ENCODE measurements at regions not wholly inside any gene's neighbourhood (a gene's known extent, or its start where the extent isn't known, plus 50 kb on each side); places are given as distances from the start of the nearest gene placed in this dataset.

DNA sequence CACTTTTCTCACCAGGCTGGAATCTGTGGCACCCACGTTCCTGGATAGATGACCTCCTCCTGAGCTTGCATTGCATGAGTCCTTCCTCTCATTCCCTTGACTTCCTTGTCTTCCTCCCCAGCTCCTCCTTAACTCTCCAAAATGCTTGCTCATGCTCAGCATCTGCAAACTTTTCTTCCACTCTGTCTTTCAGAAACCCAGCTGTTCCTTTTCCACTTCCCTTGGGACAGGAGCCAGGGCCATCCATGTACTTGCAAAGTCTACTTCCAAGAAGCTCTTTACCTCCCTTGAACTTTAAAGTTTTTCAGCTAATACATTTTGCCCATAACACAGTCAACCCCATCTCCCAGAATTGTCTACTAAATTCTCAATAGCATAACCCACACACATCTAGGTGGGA lies 861.7 kb downstream of the QKI start:
- no peak for DNase-seq

DNA sequence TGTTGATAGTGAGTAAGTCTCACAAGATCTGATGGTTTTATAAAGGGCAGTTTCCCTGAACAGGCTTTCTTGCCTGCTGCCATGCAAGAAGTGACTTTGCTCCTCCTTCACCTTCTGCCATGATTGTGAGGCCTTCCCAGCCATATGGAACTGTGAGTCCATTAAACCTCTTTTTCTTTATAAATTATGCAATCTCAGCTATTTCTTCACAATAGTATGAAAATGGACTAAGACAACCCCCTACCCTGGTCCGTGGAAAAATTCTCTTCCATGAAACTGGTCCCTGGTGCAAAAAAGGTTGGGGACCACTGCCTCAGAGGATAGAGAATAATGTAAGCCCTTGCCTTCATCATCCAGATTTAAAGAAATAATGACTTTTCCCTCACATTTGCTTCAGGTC lies 861.3 kb downstream of the QKI start:
- DNase-seq: no peak

DNA sequence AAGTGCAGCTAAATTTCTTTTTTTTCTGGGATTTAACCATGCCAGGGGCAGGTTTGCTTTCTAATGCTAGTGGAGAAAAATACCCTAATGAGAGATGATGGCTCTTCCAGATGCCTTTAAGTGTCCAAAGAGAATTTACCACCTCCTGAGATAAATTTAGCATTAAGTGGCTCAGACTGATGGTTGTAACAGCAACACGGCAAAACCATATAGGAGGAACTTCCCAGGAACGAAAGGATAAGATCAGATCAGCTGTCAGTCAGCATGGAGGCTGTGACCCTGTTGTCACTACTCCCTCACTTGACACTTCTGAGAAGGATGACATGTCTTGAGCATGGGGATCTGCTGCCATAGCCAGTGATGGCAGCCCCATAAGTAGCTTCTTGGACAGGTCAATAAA lies 860.0 kb downstream of the QKI start:
- DNase-seq: no peak

DNA sequence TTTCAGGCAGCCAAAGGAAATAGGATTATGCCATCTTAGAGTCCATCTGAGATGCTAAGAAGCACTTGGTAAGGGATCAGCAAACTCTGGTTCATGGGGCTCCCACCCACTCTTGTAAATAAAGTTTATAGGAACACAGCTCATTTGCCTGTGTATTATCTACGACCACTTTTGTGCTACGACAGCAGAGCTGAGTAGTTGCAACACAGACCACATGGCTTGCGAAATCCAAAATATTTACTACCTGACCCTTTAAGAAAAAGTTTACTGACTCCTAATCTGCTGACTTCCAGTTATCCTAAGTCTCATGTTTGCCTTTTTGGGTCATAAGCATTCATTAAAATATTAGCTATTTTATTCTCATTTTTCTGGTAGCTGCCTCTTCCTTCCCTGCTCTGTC lies 859.0 kb downstream of the QKI start:
- no peak for DNase-seq

DNA sequence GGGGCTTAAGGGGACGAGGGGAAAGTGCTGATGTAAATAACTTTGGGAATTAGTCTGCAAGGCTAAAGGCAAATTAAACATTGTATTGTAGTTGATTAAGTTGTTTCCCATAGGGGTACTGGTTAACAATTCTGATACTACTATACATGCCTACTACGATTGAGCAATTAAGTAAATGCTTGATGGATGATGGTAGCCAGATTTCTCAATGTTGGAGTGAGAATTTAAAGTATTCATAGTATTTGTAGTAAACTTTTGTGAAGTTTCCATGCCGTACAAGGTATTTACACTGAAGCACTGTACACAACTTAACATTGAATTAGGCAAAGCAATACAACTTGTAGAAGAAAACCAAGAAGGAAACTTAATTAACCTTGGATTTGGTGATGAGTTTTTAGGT lies 852.3 kb downstream of the QKI start:
- no peak for DNase-seq

DNA sequence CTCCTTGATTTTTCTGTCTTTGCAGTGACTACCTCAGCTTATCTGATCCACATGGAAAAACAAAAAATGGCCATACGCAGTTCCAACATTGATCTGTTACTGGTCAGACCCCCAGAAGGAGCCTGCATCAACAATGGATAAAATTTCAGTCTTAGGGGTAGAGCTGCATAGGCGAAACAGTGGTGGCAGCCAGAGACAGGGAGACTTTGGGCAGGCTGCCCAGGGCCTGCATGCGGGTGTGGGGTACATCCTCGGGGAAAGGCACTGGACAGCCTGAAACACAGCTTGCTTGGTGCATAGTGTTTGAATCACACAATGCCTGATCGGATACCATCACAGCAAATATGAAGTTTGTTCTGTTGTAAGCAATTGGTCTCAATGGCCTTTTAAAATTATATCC lies 847.8 kb downstream of the QKI start:
- no peak for DNase-seq

DNA sequence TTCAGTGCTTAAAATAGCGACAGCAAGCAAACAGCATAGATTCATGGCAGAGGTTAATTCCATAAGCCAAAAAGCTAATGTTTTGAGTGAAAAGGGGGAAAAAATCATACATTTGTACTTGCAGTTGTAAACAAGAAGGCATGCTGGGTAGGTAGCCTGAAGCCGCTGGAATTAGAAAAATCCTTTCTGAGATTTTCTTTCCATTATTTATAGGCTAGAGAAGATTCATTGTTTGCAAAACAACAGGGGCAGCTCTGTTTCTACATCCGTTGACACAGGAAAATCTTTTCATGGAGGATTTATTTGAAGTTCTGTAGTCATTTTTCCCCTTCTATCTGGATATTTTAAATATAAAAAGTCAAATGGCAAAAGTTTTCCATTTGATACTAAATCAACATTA lies 843.9 kb downstream of the QKI start:
- DNase-seq: no peak

DNA sequence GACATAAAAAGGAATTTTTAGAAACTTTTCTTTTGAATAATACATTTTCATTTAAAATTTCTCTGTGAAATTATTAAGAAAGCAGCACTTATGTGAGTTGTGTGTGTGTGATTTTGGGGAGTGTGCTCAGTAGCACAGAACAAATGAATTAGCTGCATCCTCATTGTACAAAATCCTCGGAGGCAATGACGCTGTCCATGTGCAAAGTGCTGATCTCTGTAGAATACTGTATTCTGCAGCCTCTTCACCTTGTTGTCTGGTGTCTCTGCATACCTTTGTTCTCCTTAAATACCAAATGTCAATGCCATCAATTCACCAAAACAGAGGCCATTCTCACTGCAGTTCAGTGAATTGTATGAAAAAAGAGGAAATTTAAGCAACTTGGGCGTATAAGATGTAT lies 838.4 kb downstream of the QKI start:
- DNase-seq: no peak

DNA sequence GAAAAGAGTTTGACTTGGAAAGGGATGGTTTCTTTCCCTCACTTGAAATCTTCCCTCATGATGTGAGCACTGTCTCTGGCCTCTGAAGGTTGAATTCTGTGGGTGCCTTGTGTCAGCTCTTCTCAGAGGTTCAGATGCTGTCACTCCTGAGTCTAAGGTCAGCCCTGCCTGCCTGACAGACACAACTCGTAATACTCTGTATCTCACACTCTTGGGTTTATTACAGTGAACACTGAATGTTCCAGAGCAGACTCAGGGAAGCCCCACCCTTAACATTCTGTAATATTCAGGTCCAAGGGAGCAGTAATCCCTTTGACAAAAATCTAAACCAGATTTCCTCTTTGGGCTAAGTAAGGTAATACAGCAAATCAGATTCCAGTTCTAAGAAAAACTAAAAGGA lies 837.8 kb downstream of the QKI start:
- DNase-seq: no peak

DNA sequence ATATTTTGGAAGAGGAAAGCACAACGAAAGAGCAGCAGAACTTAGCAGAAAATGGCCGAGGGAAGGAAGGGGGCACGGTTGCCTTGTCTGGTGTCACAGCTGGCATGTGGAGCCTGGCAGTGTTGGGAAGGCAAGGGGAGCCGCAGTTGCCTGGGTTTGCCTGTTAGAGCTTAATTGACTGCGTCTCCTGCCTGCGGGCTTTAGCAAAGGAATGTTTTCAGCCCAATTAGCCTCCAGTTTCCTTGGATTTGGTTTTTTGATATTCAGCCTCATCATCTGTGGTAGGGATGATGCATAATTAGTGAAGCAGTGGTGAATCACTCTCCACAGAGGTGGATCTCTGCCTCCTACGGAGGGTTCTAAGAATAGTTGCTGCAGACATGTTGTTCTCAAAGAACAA lies 832.6 kb downstream of the QKI start:
- DNase-seq: no peak

DNA sequence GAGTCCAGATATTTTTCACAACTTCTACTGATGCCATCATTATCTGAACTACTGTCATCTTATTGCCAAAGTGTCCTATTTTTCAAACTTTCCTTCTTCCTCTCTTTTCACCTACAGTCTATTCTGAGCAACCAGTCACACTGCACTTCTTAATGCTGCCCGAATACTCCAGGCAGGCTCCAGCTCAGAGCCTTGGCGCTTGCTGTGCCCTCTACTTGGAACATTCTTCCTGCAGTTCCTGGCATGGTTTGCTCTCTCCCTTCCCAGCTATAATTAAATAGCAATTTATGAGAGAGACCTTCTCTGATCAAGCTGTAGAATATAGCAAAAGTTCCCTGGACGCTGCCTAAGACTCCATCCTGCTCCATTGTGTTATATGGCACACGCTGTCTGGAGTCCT lies 831.6 kb downstream of the QKI start:
- no peak for DNase-seq

DNA sequence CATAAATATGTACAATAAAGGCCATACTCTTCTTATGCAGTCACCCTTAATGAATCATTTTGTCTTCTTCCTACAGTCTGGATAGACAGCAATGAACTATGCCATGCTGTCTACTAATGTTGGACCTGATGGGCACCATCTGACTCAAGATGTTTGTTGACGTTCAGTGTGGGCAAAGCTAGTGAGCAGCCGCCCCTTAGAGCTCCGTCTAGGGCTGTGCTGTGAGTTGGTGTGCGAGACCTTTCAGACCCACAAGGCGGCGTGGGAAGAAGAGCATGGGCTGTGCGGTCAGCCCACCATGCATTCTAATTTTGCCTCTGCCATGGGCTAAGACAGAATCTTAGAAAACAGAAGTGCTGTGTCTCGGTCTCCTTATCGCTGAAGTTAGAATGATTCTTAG lies 829.4 kb downstream of the QKI start:
- no peak for DNase-seq

DNA sequence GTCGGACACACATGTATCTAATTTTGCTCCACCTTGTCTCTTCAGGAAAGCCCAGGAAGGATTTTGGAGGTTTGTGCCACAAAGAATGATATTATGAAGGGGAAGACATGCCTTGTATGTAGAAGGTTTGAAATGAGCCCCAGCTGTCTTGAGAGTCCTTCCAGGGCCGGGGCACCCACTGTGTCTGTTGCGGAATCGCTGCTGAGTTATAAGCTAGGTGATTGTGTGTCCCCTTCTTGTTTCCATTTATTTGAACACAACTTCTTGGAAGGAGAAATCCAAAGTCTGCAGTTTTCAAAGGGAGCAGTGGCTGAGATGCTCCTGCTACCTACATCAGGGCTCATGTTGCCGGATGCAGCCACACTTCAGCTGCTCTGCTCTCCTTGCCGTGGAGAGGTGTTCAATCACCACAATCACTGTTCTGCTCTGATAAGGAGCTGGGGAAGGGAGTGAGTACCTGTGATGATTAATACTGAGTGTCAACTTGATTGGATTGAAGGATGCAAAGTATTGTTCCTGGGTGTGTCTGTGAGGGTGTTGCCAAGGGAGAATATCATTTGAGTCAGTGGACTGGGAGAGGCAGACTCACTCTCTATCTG lies 828.6 kb downstream of the QKI start:
- DNase-seq: no peak

DNA sequence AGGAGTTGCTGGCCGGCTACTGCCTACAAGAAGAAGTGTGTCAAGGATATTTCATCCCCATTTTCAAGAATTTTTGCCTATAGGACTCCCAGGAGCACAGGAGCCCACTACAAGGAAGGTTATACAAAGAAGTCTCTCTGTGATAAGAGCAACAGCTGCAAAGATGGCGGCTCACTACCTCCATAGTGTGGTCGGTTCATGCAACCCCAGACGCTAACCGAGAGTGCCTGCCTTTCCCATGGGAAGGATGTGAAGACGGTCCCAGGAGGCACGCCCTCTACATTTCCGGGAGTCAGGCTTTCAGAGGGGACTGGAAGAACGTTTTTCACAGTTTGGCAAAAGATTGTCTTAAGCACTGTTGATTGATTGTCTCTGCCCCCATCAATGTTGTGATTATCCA lies 816.3 kb downstream of the QKI start:
- no peak for DNase-seq

DNA sequence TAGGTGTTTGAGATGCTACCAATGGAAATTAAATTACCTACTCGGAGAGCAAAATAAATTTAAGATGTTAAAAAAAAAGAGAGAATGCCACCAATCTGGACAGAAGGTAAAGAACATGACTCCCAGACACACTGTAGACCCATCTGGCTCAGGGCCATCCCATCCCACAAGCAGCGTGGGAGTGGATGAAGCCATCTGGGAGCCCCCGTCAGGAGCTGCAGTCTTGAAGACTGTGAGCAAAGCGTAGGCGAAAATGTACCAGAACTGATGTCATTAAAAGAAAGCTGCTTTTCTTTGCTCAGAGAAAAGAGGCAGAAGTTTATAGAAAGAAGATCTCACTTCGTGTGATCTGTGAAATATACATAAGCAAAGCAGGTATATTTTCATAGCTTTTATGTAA lies 815.7 kb downstream of the QKI start:
- no peak for DNase-seq

DNA sequence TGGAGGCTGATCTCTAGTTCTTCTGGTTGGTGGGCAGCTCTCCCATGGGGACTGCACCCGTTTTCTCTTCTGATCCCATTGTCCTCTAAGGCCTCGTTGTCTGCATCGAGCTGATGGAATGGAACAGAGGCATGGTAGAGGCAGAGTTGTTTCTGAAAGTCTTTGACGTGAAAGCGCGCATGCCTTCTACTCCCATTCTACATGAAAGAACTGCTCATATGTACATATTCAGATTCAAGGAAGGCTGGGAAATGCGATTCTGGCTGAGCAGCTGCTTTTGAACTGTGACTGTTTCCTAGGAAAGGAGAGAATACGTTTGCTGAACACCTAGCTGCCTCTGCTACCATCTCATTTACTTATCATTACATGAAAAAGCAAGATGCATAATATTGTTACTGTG lies 815.2 kb downstream of the QKI start:
- no peak for DNase-seq

DNA sequence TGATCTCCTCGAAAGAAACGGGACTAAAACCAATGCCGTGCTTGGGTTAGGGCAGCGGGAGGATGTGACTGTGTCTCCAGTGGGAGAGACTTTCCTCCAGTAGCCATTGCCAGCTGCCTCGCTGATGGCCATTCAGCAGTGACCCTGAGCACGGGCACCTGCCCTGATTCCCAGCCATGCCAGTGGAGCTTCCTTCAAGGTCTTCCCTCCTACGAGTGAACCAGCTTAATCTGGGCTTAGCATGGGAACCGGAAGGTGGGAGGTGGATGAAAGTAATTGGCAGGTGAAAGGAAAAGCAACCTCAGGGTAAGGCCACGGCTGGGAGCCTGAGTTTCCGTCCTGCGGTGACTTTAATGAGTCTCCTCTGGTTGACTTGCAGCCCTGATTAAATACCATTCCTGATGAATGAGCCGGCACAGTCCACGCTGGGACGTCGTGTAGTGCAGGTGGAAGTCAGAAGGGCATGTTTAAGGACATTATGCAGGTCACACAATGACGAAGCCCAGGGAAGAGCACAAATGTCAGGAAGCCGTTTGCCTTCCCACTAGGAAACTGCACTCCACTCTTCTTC lies 813.5 kb downstream of the QKI start:
- DNase-seq: no peak

DNA sequence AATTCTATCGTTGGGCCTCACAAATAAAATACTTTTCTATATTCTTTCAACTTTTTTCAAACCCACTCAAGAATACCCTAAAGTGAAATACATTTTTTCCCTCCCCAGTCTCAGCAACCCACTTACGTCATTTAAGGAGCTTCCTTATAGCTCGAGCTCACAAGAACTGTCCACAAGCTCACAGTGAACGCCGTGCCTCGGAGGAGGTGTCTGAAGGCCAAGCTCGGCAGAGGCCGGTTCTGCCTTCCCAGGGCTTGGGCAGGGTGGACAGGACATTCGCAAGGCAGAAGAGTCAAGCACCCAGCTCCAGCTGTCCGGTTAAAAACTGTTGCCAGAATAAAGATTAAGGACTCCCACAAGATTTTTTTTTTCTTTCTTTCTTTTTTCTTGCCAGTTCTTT lies 802.3 kb downstream of the QKI start:
- DNase-seq: no peak

DNA sequence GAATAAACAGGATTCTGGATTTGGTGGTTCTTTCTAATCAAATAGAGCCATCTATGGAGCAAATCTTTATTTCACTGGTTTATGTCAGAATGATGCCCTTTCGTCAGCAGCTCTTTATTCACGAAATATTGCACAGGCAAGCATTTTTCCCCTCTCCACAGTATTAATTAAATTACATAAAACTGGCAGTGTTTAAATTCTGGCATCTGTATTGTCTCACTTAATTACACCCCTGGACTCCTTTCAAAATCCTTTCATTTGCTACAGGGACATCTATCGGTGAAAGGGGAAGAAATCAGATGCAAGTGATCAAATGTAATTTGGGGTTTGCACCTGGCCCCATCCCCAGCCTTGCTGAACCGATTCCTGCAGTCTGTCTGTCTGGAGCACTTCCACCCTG lies 801.9 kb downstream of the QKI start:
- no peak for DNase-seq

DNA sequence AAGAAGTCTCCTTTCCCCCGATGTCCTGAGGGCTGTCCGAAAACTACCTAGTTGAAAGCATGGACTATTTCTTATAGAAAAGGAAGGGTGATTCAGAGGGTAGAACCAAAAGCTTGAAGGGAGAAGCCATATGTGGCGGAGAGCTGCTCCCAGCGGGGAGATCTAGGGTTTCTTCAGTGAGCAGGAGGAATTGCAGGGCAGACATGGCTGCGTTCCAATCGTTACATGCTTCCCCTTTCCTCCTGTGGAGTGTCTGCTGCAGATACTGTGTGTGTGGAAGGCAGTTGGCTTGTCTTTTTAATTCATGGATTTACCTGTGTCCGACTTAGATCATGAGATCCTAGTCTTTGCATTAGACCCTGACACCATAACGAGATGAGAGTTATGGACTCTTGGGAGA lies 799.5 kb downstream of the QKI start:
- no peak for DNase-seq

DNA sequence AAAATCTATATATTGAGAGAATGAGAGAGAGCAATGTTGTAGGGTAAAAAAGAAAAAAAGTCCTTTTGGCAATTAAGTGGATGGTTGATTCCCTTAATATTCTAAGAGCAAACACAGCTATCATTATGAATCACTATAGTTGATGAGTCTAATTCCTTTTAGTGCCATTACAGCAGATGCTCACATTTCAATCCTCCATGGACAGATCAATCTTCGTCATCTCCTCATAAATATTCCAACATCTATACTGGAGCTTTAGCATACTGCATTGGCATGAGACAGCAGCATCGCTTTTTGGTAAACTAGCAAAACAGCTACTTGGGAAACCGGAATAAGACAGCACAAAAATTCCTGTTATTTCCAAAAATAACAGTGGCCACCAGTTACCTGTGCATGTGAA lies 796.7 kb downstream of the QKI start:
- no peak for DNase-seq

DNA sequence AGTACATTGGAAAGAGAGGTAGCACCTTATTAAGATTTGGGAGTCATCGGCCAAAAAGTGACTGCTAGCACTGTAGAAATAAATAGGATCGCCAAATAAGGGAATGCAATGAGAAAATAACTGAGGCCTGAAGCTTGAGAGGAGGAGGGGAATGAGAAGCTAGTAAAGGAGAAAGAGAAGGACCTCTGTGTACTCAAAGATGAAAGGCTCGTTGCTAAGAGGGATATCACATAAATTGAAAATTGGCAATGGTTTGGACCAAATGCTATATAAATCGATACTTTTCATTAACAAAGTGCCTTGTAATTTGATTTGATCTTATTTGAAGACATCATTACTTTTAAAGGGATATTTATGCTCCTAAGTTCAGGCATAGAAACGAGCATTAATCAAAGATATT lies 796.3 kb downstream of the QKI start:
- DNase-seq: no peak

DNA sequence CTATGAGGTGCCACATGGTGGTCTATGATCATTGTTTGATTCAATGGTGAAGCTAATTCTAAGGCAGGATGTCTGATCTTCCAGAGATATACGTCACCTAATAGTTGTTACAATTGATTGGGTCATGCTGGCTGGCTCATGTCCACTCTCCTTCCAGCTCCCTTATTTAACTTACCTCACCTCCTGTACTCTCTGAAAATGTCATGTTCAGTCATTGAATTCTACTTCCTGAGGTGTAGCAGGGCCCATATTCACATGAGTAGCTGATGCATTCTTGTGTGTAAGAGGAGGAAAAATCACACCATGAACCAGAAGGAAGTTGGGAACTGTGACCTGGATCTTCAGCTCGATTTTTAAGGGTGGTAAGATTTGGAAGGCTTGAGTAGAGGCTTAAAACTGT lies 795.8 kb downstream of the QKI start:
- no peak for DNase-seq

DNA sequence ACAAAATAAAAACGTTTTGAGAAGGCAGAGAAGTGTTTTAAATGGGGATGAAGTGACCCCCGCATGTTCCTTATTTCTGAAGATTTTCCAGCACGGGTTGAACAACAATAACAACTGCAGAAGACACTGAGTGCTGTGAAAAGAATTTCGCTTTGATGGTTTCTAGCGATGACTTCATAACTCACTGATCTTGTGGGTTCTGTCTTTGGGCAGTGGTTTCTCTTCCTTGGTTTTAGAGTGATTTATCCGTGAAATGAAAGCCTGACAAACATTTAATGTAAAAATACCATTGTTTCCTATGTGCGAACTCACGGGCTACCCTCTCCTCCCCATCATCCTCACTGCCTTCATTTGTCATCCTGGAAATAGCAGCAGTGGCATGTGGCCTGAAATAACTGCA lies 793.9 kb downstream of the QKI start:
- DNase-seq: no peak

DNA sequence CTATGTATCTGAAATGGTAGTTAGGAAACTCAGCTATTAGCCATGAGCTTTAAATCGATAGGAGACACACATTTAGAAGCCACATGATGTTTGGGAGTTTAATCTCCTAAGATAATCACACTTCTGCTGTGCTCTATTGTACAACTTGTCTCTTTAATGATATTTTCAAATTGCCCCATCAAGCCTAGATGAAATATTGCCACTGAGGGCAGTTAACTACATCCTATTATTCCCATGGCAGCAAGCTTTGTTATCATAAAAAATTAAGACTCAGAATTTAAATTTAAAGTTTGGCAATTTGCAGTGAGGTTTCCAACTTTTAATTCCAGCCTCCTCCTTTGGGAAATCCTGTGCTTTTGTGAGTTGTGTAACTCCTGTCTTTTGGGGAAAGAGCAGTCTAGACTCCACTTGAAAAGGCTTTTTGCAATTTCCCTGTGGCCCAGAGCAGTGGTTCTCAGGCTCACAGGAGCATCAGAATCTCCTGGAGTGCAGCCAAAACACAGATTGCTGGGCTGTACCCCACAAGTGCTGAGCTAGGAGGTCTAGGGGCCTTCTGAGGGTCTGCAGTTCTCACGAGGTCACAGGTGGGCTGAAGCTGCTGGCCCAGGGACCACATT lies 792.4 kb downstream of the QKI start:
- DNase-seq: no peak

Data from cerebellar nuclear complex (tissue), 1 donor.